ENCODE measurements at regions not wholly inside any gene's neighbourhood (a gene's known extent, or its start where the extent isn't known, plus 50 kb on each side); places are given as distances from the start of the nearest gene placed in this dataset.

DNA sequence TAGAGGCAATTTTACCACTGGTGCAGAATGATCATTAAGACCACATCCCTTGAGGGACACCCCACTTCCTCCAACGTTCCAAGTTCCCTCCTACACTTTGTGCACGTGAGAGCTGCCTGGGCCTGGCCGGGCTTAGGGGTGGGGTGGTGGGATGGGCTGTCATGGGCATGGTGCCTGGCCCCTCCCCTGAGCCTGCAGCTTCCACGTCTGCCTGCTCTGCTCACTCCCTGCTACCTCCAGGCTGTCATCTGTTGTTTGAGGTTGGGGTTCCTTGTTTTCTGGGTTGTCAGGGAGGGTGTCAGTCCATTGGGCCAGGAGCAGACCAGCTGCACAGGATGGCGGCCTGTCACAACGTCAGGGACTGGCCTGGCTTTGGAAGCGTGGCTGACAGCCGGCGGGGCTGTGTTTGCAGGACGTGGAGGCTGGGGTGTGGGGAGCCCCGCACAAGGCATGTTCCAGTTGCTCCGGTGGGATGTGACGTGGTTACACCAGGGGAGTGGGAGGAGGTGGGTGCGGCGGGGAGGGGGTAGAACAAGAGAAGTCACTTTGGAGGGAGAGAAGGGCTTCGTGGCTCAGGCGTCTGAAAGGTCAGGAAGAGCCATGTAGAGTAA is 72.3 kb downstream of the RTP5 start:
- intact Hi-C loops (cut with DNase I), result no loop called here
- peak; percentile 27 to 31 for ATAC-seq
- no peak for DNase-seq

GRCh38 chr2:241942416-241943208 is 73.1 kb downstream of the RTP5 start:
- ATAC-seq (no peak), DNase-seq (no peak)
- intact Hi-C loops (cut with DNase I), result no loop called here

GRCh38 chr2:241943209-241943850 is 73.8 kb downstream of the RTP5 start:
- intact Hi-C loops (cut with DNase I), result no loop called here
- DNase-seq, result no peak
- no peak for ATAC-seq

- intact Hi-C loops (cut with DNase I), result no loop called here
- ATAC-seq (no peak), DNase-seq (no peak)
Observed at GRCh38 chr2:241943961-241944575, 74.5 kb downstream of the RTP5 start.

GRCh38 chr2:241944821-241945220 is 75.3 kb downstream of the RTP5 start:
- ATAC-seq (no peak), DNase-seq (no peak)
- intact Hi-C loops (cut with DNase I), result no loop called here

DNA sequence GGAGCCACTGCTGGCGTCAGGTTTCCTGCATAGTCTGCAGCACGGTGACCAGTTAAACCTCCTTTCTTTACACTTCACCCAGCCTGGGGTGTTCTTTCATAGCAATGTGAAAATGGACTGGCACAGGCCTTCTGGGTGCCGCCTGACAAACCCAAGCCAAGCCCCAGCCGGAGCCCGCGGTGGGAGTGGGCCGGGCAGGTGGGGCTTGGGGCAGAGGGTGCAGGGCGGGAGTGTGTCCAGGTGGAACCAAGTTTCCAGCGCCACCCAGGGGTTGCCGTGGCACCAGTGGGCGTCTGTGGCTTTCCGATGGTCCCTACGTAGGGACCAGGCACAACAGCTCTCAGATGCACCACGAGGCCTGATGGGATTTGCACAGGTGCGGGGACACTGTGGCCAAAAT is 75.8 kb downstream of the RTP5 start:
- DNase-seq, result no peak
- intact Hi-C loops (cut with DNase I), result no loop called here
- ATAC-seq, result no peak

GRCh38 chr2:241945803-241946202 is 76.3 kb downstream of the RTP5 start:
- no peak for DNase-seq
- ATAC-seq, result no peak
- intact Hi-C loops (cut with DNase I), result no loop called here

DNA sequence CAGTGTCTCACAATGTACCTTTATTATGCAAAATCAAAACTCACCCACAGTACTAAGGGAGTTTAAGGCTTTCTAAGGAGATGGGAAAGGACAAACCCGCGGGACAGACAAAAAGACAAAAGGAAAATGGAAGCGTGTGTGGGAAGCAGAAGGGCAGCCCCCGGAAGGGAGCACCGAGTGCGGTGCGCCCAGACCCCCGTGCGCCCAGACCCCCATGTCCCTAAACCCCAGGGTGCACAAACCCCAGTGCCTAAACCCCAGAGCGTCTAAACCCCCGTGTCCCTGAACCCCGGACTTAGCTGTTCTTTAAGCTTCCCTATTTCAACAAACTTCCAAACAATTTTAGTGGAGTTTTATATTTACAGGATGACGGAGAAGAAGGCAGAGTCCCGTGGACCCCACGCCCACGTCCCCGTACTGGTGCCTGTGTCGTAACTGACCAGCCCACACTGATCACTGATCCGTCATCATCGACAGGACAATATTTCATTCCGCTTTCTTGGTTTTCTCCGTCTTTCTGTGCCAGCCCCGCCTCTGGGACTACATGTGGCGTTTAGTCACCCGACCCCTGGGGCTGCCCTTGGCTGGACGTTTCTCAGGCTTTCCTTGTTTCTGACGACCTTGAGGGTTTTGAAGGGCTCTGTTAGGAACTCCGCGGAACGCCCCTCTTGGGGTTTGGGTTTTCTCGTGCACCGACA is 76.9 kb downstream of the RTP5 start:
- DNase-seq, result no peak
- ATAC-seq, result no peak
- intact Hi-C loops (cut with DNase I), result no loop called here

GRCh38 chr2:241947004-241947350 is 77.4 kb downstream of the RTP5 start:
- DNase-seq (no peak), ATAC-seq (no peak)
- intact Hi-C loops (cut with DNase I), result no loop called here

DNA sequence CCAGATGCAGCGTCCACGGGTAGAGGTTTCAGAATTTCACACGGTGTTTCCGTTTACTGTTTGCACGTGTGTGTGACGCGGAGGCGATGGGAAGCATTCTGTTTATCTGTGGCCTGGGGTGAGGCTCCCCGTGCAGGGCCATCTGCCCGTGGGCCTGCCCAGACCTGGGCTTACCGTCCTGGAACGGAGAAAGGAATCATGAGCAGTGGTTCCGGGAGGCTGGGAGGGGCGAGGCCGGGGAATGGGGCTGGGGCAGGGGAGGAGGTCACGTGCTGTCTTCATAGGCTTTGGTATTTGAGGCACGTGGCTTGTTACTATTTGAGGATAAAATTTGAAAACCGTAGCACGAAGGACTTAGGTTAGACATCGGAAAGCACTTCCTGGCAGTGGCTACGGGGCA is 77.9 kb downstream of the RTP5 start:
- DNase-seq (no peak), ATAC-seq (no peak)
- intact Hi-C loops (cut with DNase I), result no loop called here

DNA sequence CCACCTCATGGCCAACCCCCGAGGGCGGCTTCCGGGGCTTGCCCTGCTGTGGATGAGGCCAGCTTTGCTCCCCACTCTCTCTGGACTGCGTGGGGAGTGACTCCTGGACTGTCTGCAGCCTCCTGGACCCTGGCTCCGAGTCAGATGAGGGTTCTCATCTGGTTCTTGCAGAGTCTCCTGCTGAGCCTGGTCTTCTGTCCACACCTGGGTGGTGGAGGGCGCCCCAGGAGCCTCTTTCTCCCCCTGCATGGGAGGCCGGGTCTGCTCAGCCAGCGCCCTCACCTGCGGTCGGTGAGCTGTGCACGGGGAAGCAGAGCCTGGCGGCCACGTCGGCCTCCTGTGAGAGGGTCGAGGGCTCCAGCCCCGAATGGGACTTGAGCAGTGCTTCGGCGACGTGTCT is 78.3 kb downstream of the RTP5 start:
- intact Hi-C loops (cut with DNase I), result no loop called here
- DNase-seq, result no peak
- ATAC-seq, result no peak

DNA sequence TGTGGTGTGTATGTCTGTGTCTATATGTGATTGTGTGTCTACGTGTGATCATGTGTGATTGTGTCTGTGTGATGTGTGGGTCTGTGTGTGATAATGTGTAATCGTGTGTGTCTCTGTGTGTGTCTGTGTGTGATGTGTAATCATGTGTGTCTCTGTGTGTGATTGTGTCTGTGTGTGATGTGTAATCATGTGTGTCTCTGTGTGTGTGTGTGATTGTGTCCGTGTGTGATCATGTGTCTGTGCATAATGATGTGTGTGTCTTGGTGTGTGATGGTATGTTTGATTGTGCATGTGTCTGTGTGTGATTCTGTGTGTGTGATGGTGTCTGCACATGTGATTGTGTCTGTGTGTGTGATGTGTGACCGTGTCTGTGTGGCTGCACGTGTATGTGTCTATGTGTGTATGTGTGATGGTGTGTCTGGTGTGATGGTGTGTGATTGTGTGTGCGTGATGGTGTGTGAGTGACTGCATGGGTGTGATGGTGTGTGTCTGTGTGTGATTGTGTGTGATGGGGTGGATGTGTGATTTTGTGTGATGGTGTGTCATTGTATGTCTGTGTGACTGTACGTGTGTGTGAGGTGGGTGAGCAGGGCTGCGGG is 78.9 kb downstream of the RTP5 start:
- no peak for DNase-seq
- intact Hi-C loops (cut with DNase I), result no loop called here
- no peak for ATAC-seq

GRCh38 chr2:241948901-241949735 is 79.6 kb downstream of the RTP5 start:
- DNase-seq (no peak), ATAC-seq (no peak)
- intact Hi-C loops (cut with DNase I), result no loop called here

DNA sequence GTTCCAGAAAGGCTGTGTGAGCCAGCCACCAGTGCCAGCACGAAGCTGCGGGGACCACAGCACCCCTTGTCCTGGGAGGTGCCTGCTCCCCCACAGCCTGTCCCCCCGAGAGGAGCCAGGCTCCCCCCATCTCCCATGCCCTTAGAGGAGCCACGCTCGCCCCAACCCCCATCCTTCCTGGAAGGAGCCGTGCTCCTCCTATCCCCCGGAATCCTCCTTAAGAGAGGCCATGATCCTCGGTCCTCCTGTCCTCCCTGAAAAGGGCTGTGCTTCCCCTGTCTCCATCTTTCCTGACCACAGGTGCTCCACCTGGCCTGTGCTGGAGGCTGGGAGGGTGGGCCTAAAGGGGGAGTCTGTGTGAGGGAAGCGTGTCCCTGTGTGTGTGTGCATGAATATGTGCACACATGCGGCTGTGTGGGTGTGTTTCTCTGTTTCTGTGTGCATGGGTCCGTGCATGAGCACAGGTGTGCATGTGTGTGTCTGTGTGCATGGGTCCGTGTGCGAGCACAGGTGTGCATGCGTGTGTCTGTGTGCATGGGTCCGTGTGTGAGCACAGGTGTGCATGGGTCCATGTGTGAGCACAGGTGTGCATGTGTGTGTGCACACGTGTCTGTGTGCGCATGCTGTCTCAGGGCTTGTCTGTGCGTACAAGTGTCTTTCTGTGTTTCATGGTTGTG is 80.3 kb downstream of the RTP5 start:
- ATAC-seq, result no peak
- intact Hi-C loops (cut with DNase I), result no loop called here
- DNase-seq, result no peak

DNA sequence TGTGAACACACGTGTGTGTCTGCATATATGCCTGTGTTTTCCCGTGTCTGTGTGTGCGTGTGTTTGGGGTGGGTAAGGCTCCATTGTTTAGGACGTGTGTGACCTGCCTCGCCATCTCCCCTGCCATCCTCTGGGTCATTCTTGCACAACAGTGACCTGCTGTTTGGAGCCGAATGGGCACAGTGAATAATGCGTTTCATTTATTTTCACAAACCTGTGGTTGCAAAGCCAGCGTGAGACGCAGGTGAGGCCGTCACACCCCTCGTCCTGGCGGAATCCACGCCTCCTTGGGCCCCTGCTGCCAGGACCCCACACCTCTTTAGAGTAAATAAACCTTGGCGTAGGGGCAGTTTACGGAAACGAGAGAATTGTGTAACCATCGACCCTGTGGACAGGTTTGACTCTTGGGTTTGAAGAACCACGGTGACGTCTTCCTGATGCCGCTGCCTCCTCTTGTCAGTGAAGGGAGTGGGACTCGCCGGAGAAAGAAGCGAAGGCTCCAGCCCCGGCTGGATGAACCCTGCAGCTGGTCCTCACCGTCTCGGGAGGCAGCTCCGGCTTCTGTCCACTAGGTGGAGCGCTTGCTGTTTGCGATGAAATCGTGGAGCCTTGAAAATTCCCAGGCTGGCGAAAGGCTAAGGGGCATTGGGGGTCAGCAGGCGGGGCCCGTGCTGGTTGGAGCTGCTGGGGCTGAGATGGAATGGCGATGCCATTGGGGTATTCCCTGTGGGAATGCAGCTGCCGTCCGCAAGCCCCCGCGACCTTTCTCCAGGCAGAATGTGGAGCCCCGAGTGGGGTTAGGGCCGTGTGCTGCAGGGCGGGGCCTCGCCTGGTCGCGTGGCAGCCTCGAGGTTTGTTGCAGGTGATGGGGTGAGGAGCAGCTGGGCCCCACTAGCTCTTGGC is 81.1 kb downstream of the RTP5 start:
- intact Hi-C loops (cut with DNase I), result no loop called here
- ATAC-seq (peak; percentile 72 to 79), DNase-seq (peak; percentile 77)

GRCh38 chr2:241951316-241951700 is 81.8 kb downstream of the RTP5 start:
- ATAC-seq (no peak), DNase-seq (no peak)
- intact Hi-C loops (cut with DNase I), result no loop called here

DNA sequence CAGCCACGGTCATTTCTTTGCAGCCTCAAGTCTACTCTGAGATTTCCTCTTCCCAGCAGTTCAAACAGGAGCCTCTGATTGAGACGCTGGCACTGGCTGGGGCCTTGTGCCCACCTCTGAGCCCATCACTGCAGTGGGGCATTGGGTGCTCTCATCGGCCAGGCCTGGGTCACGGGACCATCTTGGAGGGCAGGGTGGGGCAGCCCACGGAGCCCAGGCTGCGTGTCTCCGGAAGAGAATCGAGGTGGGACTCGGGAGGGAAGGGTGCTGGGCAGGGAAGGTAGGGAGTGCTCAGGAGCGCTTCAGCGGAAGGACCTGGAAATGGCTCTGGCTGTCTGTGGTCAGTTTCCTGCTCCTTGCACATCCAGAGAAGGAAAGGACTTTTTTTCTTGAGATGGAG is 82.4 kb downstream of the RTP5 start:
- ATAC-seq, result no peak
- no peak for DNase-seq
- intact Hi-C loops (cut with DNase I), result no loop called here
